MM.1S (cell line): ENCODE measurements at regions not wholly inside any gene's neighbourhood (a gene's known extent, or its start where the extent isn't known, plus 50 kb on each side); places are given as distances from the start of the nearest gene placed in this dataset.

ENCODE experiments used
- DNase-seq: peaks from one replicate; pipeline ENCODE4 v3.0.0-alpha.2; 2015
- H2AFZ ChIP-seq: fragments of 300-600 bp; sonication (generic); 2 replicates; pipeline ENCODE4 v1.6.0; 2016; ENCODE audit warnings: antibody characterized with exemption, low read length
- H3F3A ChIP-seq: fragments of 300-600 bp; sonication (generic); 2 replicates; pipeline ENCODE4 v1.6.1; 2016; ENCODE audit warnings: mild to moderate bottlenecking, antibody characterized with exemption, low read length, moderate library complexity, mixed read lengths; ENCODE audit not compliant: insufficient read depth
- H3K27ac ChIP-seq: fragments of 300-600 bp; sonication (generic); 2 replicates; pipeline ENCODE4 v1.5.1; 2016; ENCODE audit warnings: mild to moderate bottlenecking, low read length
- H3K27me3 ChIP-seq: fragments of 300-600 bp; sonication (generic); replicated peaks from 2 replicates; pipeline ENCODE4 v1.6.0; 2016; ENCODE audit warnings: low read length; ENCODE audit not compliant: insufficient read depth
- H3K36me3 ChIP-seq: fragments of 300-600 bp; sonication (generic); replicated peaks from 2 replicates; pipeline ENCODE4 v1.6.1; 2016; ENCODE audit warnings: mild to moderate bottlenecking, low read length, mixed read lengths; ENCODE audit not compliant: insufficient read depth
- H3K4me1 ChIP-seq: fragments of 300-600 bp; sonication (generic); 2 replicates; pipeline ENCODE4 v1.6.1; 2016; ENCODE audit warnings: low read length, mixed read lengths
- H3K4me2 ChIP-seq: fragments of 300-600 bp; sonication (generic); 2 replicates; pipeline ENCODE4 v1.6.0; 2016; ENCODE audit warnings: low read depth, low read length
- H3K4me3 ChIP-seq: fragments of 300-600 bp; sonication (generic); 2 replicates; pipeline ENCODE4 v1.5.1; 2016; ENCODE audit warnings: low read length, mixed read lengths
- H3K79me2 ChIP-seq: fragments of 300-600 bp; sonication (generic); 2 replicates; pipeline ENCODE4 v1.6.1; 2016; ENCODE audit warnings: mixed run types, low read length, mixed read lengths
- H3K9ac ChIP-seq: fragments of 300-600 bp; sonication (generic); 2 replicates; pipeline ENCODE4 v1.6.1; 2016; ENCODE audit warnings: low read length, mixed read lengths
- H3K9me2 ChIP-seq: fragments of 300-600 bp; sonication (generic); replicated peaks from 2 replicates; pipeline ENCODE4 v1.6.1; 2016; ENCODE audit warnings: mild to moderate bottlenecking, low read length, mixed read lengths; ENCODE audit not compliant: insufficient read depth
- H3K9me3 ChIP-seq: fragments of 300-600 bp; sonication (generic); replicated peaks from 2 replicates; pipeline ENCODE4 v1.6.1; 2016; ENCODE audit warnings: mild to moderate bottlenecking, low read length, mixed read lengths; ENCODE audit not compliant: insufficient read depth
- H4K20me1 ChIP-seq: fragments of 300-600 bp; sonication (generic); 2 replicates; pipeline ENCODE4 v1.6.1; 2016; ENCODE audit warnings: mild to moderate bottlenecking, low read length, moderate library complexity, mixed read lengths; ENCODE audit not compliant: insufficient read depth
- CTCF ChIP-seq: fragments of 300-600 bp; sonication (generic); IDR thresholded peaks from 2 replicates; pipeline ENCODE4 v1.5.1; 2016; ENCODE audit warnings: antibody characterized with exemption, low read length, mixed read lengths
- EZH2 ChIP-seq: fragments of 300-600 bp; sonication (generic); optimal IDR thresholded peaks from 2 replicates; pipeline ENCODE3; 2017; ENCODE audit warnings: low read depth, mild to moderate bottlenecking, antibody characterized with exemption, low read length, mixed read lengths
- EZH2phosphoT487 ChIP-seq: fragments of 300-600 bp; sonication (generic); IDR thresholded peaks from 2 replicates; pipeline ENCODE4 v1.6.1; 2018; ENCODE audit warnings: antibody characterized with exemption, low read length

GRCh38 chr2:177076636-177077179, 135.9 kb upstream of the HNRNPA3 start:
- Histone ChIP-seq H3K4me2 (no peak overlapping the region), H4K20me1 (no peaks in the 10 kb centered on the region), H3K4me3 (no peak overlapping the region), H3K36me3 (no peaks in the 10 kb centered on the region), H3F3A (no peaks in the 10 kb centered on the region), H3K27ac (no peak overlapping the region), H3K9ac (no peak overlapping the region), H3K4me1 (no peaks in the 10 kb centered on the region), H3K27me3 (no peaks in the 10 kb centered on the region), H3K9me2 (no peaks in the 10 kb centered on the region), H2AFZ (no peak overlapping the region), H3K79me2 (no peaks in the 10 kb centered on the region), H3K9me3 (no peaks in the 10 kb centered on the region)
- DNase-seq: no peak
- TF ChIP-seq CTCF: no peak
- TF ChIP-seq EZH2: no peak
- TF ChIP-seq EZH2phosphoT487: no peak

- no peaks in the 10 kb centered on the region for H3K27me3 ChIP-seq
- no peak overlapping the region for H2AFZ ChIP-seq
- H3K4me1 ChIP-seq: no peaks in the 10 kb centered on the region
- H3K4me2 ChIP-seq: no peak overlapping the region
- H3K79me2 ChIP-seq: no peaks in the 10 kb centered on the region
- no peak overlapping the region for H3K9ac ChIP-seq
- H3K36me3 ChIP-seq: no peaks in the 10 kb centered on the region
- H3F3A ChIP-seq: no peaks in the 10 kb centered on the region
- no peaks in the 10 kb centered on the region for H4K20me1 ChIP-seq
- TF ChIP-seq EZH2 (no peak), CTCF (no peak), EZH2phosphoT487 (no peak)
- no peaks in the 10 kb centered on the region for H3K9me2 ChIP-seq
- no peak overlapping the region for H3K4me3 ChIP-seq
- DNase-seq: no peak
- H3K9me3 ChIP-seq: no peaks in the 10 kb centered on the region
- no peak overlapping the region for H3K27ac ChIP-seq
These were observed 134.8 kb upstream of the HNRNPA3 start for GRCh38 chr2:177077778-177078177.

- Histone ChIP-seq H3K9ac (no peak overlapping the region), H3K9me3 (no peaks in the 10 kb centered on the region), H4K20me1 (no peaks in the 10 kb centered on the region), H3K27me3 (no peaks in the 10 kb centered on the region), H3K9me2 (no peaks in the 10 kb centered on the region), H2AFZ (no peak overlapping the region), H3K79me2 (no peaks in the 10 kb centered on the region), H3K4me3 (no peak overlapping the region), H3K4me2 (no peak overlapping the region), H3K4me1 (no peaks in the 10 kb centered on the region), H3K36me3 (no peaks in the 10 kb centered on the region), H3F3A (no peaks in the 10 kb centered on the region), H3K27ac (no peak overlapping the region)
- no peak for TF ChIP-seq EZH2phosphoT487
- no peak for TF ChIP-seq CTCF
- TF ChIP-seq EZH2: no peak
- no peak for DNase-seq
These were observed 134.2 kb upstream of the HNRNPA3 start for GRCh38 chr2:177078416-177078815.
